ENCODE measurements at regions not wholly inside any gene's neighbourhood (a gene's known extent, or its start where the extent isn't known, plus 50 kb on each side); places are given as distances from the start of the nearest gene placed in this dataset.

DNA sequence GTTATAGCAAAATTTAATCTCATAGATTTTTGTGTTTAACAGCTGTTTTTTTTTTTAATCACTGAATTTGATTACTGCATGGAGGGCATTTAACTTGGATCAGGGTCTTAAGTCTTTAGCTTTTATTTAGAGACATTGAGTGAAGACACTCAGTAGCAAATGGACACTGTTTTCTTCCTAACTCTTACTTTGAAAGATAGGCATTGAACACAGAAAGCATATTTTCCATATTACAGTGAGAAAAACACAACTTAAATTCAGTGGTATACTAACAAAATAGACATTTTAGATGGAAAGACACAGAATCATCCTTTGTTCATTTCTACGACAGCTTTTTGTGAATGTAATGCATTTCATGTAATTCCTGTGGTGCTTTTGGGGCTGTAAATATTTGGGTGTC lies 571.8 kb downstream of the PRKD1 start (continued):
- no peak for TF ChIP-seq FOSL1 (IDR thresholded peaks at IDR 0.05; ENCODE audit: insufficient read depth, low read depth, low read length)
- TF ChIP-seq POU5F1 (IDR thresholded peaks at IDR 0.05; ENCODE audit: low read depth, low read length) = no peak
- TF ChIP-seq CREB1 (IDR thresholded peaks at IDR 0.05) = no peak
